GM12873 (cell line): ENCODE measurements at regions not wholly inside any gene's neighbourhood (a gene's known extent, or its start where the extent isn't known, plus 50 kb on each side); places are given as distances from the start of the nearest gene placed in this dataset.

ENCODE experiments used
- CTCF ChIP-seq: IDR thresholded peaks from 2 replicates; pipeline ENCODE4 v1.5.1; 2012; ENCODE audit warnings: low read depth, mild to moderate bottlenecking, moderate library complexity, low read length, control low read depth; ENCODE audit not compliant: insufficient read depth; ENCODE audit errors: missing control alignments

GRCh38 chr7:110142939-110143526, 947.9 kb upstream of the LRRN3 start:
- TF ChIP-seq CTCF: no peak

GRCh38 chr7:110144599-110144998, 946.3 kb upstream of the LRRN3 start:
- TF ChIP-seq CTCF: no peak

GRCh38 chr7:110148054-110148453, 942.9 kb upstream of the LRRN3 start:
- no peak for TF ChIP-seq CTCF

- TF ChIP-seq CTCF: no peak
Observed at GRCh38 chr7:110153222-110153621, 937.7 kb upstream of the LRRN3 start.

- no peak for TF ChIP-seq CTCF
Observed at GRCh38 chr7:110156511-110156910, 934.4 kb upstream of the LRRN3 start.

- no peak for TF ChIP-seq CTCF
Observed at GRCh38 chr7:110157631-110158362, 933.1 kb upstream of the LRRN3 start.

- TF ChIP-seq CTCF: no peak
Observed at GRCh38 chr7:110168010-110168409, 922.9 kb upstream of the LRRN3 start.
